ENCODE measurements at regions not wholly inside any gene's neighbourhood (a gene's known extent, or its start where the extent isn't known, plus 50 kb on each side); places are given as distances from the start of the nearest gene placed in this dataset.

GRCh38 chr3:159174715-159175692 lies 373.1 kb downstream of the MFSD1 start:
- DNase-seq (ENCODE audit: low read depth), result peak; percentile 83
- no peak overlapping the region for H3K4me3 ChIP-seq (ENCODE audit: low read length)
- TF ChIP-seq CTCF (IDR thresholded peaks at IDR 0.05; ENCODE audit: insufficient read depth, low read depth, low read length, missing control alignments), result no peak

- no peak for DNase-seq (ENCODE audit: low read depth)
- TF ChIP-seq CTCF (IDR thresholded peaks at IDR 0.05; ENCODE audit: insufficient read depth, low read depth, low read length, missing control alignments), result no peak
- no peak overlapping the region for H3K4me3 ChIP-seq (ENCODE audit: low read length)
Measured at GRCh38 chr3:159178209-159178897, 376.5 kb downstream of the MFSD1 start.

- no peak for DNase-seq (ENCODE audit: low read depth)
- no peak overlapping the region for H3K4me3 ChIP-seq (ENCODE audit: low read length)
- no peak for TF ChIP-seq CTCF (IDR thresholded peaks at IDR 0.05; ENCODE audit: insufficient read depth, low read depth, low read length, missing control alignments)
Measured at GRCh38 chr3:159182961-159183360, 381.1 kb downstream of the MFSD1 start.

- H3K4me3 ChIP-seq (ENCODE audit: low read length), result no peak overlapping the region
- no peak for DNase-seq (ENCODE audit: low read depth)
- TF ChIP-seq CTCF (IDR thresholded peaks at IDR 0.05; ENCODE audit: insufficient read depth, low read depth, low read length, missing control alignments), result no peak
Measured at GRCh38 chr3:159185443-159186050, 383.7 kb downstream of the MFSD1 start.

- DNase-seq (ENCODE audit: low read depth), result peak; percentile 50
- TF ChIP-seq CTCF (IDR thresholded peaks at IDR 0.05; ENCODE audit: insufficient read depth, low read depth, low read length, missing control alignments), result no peak
- H3K4me3 ChIP-seq (ENCODE audit: low read length), result no peak overlapping the region
Measured at GRCh38 chr3:159186581-159186980, 384.7 kb downstream of the MFSD1 start.

- no peak for DNase-seq (ENCODE audit: low read depth)
- no peak for TF ChIP-seq CTCF (IDR thresholded peaks at IDR 0.05; ENCODE audit: insufficient read depth, low read depth, low read length, missing control alignments)
- no peak overlapping the region for H3K4me3 ChIP-seq (ENCODE audit: low read length)
Measured at GRCh38 chr3:159187232-159187631, 385.4 kb downstream of the MFSD1 start.
